DND-41 (cell line): ENCODE measurements at regions not wholly inside any gene's neighbourhood (a gene's known extent, or its start where the extent isn't known, plus 50 kb on each side); places are given as distances from the start of the nearest gene placed in this dataset.

Experiments used
- ATAC-seq: fragments of 200-7000 bp; cut with Tn5 transposase; 3 replicates; pipeline ENCODE4 v1.9.1; 2021; ENCODE audit warnings: low read depth; ENCODE audit not compliant: insufficient read depth
- DNase-seq: peaks from one replicate; pipeline ENCODE4 v3.0.0-alpha.2; 2020
- H2AFZ ChIP-seq: 2 replicates; pipeline ENCODE4 v1.6.0; 2012; ENCODE audit warnings: low read depth, low read length
- H3K27ac ChIP-seq: 2 replicates; pipeline ENCODE4 v1.5.1; 2012; ENCODE audit warnings: low read length, inconsistent platforms
- H3K27me3 ChIP-seq: fragments of 200-600 bp; sonication (generic); 2 replicates; pipeline ENCODE4 v1.6.0; 2012; ENCODE audit warnings: low read length, mild to moderate bottlenecking, inconsistent platforms; ENCODE audit not compliant: insufficient read depth, poor library complexity
- H3K36me3 ChIP-seq: 2 replicates; pipeline ENCODE4 v1.5.1; 2012; ENCODE audit warnings: low read length, inconsistent platforms; ENCODE audit not compliant: insufficient read depth
- H3K4me1 ChIP-seq: 2 replicates; pipeline ENCODE4 v1.5.1; 2012; ENCODE audit warnings: mild to moderate bottlenecking, low read length; ENCODE audit not compliant: insufficient read depth
- H3K4me2 ChIP-seq: 2 replicates; pipeline ENCODE4 v1.6.0; 2012; ENCODE audit warnings: mild to moderate bottlenecking, moderate library complexity, low read length, inconsistent platforms; ENCODE audit not compliant: insufficient read depth
- H3K4me3 ChIP-seq, 2 experiments: fragments of 200-600 bp in 1 of 2; shearing (Covaris generic) in 1 of 2; 2 replicates each; pipeline ENCODE4 v1.5.1; 2012 to 2016; ENCODE audit warnings: inconsistent platforms in 2 of 2, low read length in 2 of 2, mild to moderate bottlenecking in 2 of 2, low read depth in 1 of 2, moderate library complexity in 1 of 2
- H3K79me2 ChIP-seq: 2 replicates; pipeline ENCODE4 v1.6.0; 2012; ENCODE audit warnings: low read length, inconsistent platforms; ENCODE audit not compliant: insufficient read depth
- H3K9ac ChIP-seq: 2 replicates; pipeline ENCODE4 v1.6.0; 2012; ENCODE audit warnings: low read depth, mild to moderate bottlenecking, inconsistent platforms, low read length, moderate library complexity
- H3K9me3 ChIP-seq: 2 replicates; pipeline ENCODE4 v1.5.1; 2012; ENCODE audit warnings: low read length, moderate library complexity, mild to moderate bottlenecking, inconsistent platforms; ENCODE audit not compliant: insufficient read depth, severe bottlenecking
- H4K20me1 ChIP-seq: 2 replicates; pipeline ENCODE4 v1.6.0; 2012; ENCODE audit warnings: low read length; ENCODE audit not compliant: insufficient read depth
- CTCF ChIP-seq: IDR thresholded peaks from 2 replicates; pipeline ENCODE4 v1.5.1; 2012; ENCODE audit warnings: borderline replicate concordance, low read length, moderate library complexity, mild to moderate bottlenecking; ENCODE audit not compliant: poor library complexity, severe bottlenecking; ENCODE audit errors: extremely low read depth
- EZH2 ChIP-seq: IDR thresholded peaks from 3 replicates; pipeline ENCODE4 v1.6.1; 2012; ENCODE audit warnings: borderline replicate concordance, low read depth, mild to moderate bottlenecking, moderate library complexity, low read length, inconsistent platforms; ENCODE audit not compliant: severe bottlenecking

DNA sequence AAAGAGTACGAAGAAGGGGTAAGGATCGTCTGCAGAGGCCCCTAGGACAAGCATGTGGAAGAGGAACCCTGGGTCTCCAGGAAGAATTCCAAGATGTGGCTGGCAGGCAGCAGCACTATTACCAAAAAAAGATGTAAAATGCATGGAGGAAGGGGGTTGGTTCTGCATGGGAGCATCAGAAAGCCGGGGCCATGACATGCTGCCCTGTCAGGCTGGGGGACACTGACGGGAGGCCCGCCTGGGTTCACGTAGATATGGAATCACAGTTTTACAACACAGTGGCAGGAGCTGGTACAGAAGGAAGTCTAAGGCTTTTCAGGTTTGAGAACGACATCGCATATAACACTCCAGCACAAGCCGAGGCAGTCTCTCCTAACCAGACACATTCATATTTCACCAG is 150.0 kb upstream of the GSC start:
- H2AFZ ChIP-seq, result no peak overlapping the region
- TF ChIP-seq CTCF, result no peak
- no peak for TF ChIP-seq EZH2
- no peak overlapping the region for H3K9ac ChIP-seq
- no peak overlapping the region for H3K27ac ChIP-seq
- H4K20me1 ChIP-seq, result no peaks in the 10 kb centered on the region
- H3K27me3 ChIP-seq, result no peaks in the 10 kb centered on the region
- DNase-seq, result no peak
- H3K4me3 ChIP-seq, result no peak overlapping the region
- H3K4me2 ChIP-seq, result no peak overlapping the region
- no peaks in the 10 kb centered on the region for H3K79me2 ChIP-seq
- no peaks in the 10 kb centered on the region for H3K9me3 ChIP-seq
- H3K36me3 ChIP-seq, result no peaks in the 10 kb centered on the region
- H3K4me1 ChIP-seq, result peaks cover 30% of the 10 kb centered on the region
- ATAC-seq, result no peak

- Histone ChIP-seq H3K9me3 (no peaks in the 10 kb centered on the region), H3K4me3 (no peak overlapping the region), H3K4me1 (peaks cover 31% of the 10 kb centered on the region), H2AFZ (no peak overlapping the region), H3K79me2 (no peaks in the 10 kb centered on the region), H3K36me3 (no peaks in the 10 kb centered on the region), H4K20me1 (no peaks in the 10 kb centered on the region), H3K9ac (0 out of 2 replicates have a peak overlapping the region, but pooled peaks have one; percentile 23), H3K27me3 (no peaks in the 10 kb centered on the region), H3K4me2 (no peak overlapping the region), H3K27ac (peak overlapping the region; percentile 72)
- ATAC-seq (no peak), DNase-seq (no peak)
- no peak for TF ChIP-seq CTCF
- TF ChIP-seq EZH2, result no peak
Measured at GRCh38 chr14:94918896-94919295, 149.0 kb upstream of the GSC start.

DNA sequence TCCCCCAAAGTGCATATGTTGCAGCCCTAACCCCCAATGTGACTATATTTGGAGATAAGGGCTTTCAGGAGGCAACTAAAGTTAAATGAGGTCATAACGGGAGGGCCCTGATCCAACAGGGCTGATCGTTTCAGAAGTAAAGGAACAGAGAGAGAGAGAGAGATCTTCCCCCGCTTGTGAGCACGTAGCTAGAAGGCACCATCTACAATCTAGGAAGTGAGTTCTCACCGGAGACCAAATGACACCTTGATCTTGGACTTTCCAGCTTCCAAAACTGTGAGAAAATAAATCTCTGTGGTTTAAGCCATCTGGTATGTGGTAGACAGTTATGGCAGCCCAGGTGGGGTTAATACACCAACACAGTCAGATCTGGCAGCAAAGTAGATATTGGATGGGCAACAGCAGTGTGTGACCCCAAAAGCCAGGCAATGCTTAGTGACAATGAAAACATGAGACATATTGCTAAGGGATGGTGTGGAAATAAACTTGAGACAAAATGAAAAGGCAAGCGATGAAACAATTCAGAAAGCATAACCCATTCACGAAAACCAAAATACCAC is 147.2 kb upstream of the GSC start:
- no peak overlapping the region for H3K4me3 ChIP-seq
- TF ChIP-seq CTCF, result no peak
- H3K4me2 ChIP-seq, result no peak overlapping the region
- peak overlapping the region; percentile 71 for H3K27ac ChIP-seq
- H3K9ac ChIP-seq, result no peak overlapping the region; the same call in 1 of the 2 replicates
- no peaks in the 10 kb centered on the region for H3K79me2 ChIP-seq
- DNase-seq, result peak; percentile 74
- peak; percentile 87 for ATAC-seq
- H4K20me1 ChIP-seq, result no peaks in the 10 kb centered on the region
- no peaks in the 10 kb centered on the region for H3K27me3 ChIP-seq
- no peaks in the 10 kb centered on the region for H3K9me3 ChIP-seq
- peaks cover 31% of the 10 kb centered on the region for H3K4me1 ChIP-seq
- no peak overlapping the region for H2AFZ ChIP-seq
- no peaks in the 10 kb centered on the region for H3K36me3 ChIP-seq

- Histone ChIP-seq H3K4me1 (peaks cover 30% of the 10 kb centered on the region), H2AFZ (no peak overlapping the region), H3K27ac (peak overlapping the region; percentile 13), H3K4me3 (no peak overlapping the region), H3K9ac (no peak overlapping the region), H3K4me2 (no peak overlapping the region), H3K36me3 (no peaks in the 10 kb centered on the region), H3K9me3 (peaks cover 3% of the 10 kb centered on the region), H3K27me3 (no peaks in the 10 kb centered on the region), H4K20me1 (no peaks in the 10 kb centered on the region), H3K79me2 (no peaks in the 10 kb centered on the region)
- ATAC-seq (no peak), DNase-seq (no peak)
- TF ChIP-seq CTCF (no peak), EZH2 (no peak)
Measured at GRCh38 chr14:94914191-94914590, 144.3 kb upstream of the GSC start.
